Trophoblast cell (in vitro differentiated cells and primary cell): ENCODE measurements at regions not wholly inside any gene's neighbourhood (a gene's known extent, or its start where the extent isn't known, plus 50 kb on each side); places are given as distances from the start of the nearest gene placed in this dataset.

Experiments used
- DNase-seq, 2 donors: peaks; one replicate each; pipeline ENCODE4 v3.0.0-alpha.2; 2016
- H2AFZ ChIP-seq: 2 replicates; pipeline ENCODE4 v1.6.1; 2013; ENCODE audit warnings: low read length, moderate library complexity, mild to moderate bottlenecking; ENCODE audit not compliant: insufficient read depth, poor library complexity
- H2AK5ac ChIP-seq: 2 replicates; pipeline ENCODE4 v1.6.1; 2013; ENCODE audit warnings: mild to moderate bottlenecking, low read length
- H2BK120ac ChIP-seq: 2 replicates; pipeline ENCODE4 v1.6.1; 2013; ENCODE audit warnings: low read length, mild to moderate bottlenecking, moderate library complexity; ENCODE audit not compliant: insufficient read depth, poor library complexity
- H2BK12ac ChIP-seq: 2 replicates; pipeline ENCODE4 v1.6.1; 2013; ENCODE audit warnings: mild to moderate bottlenecking, low read length, moderate library complexity
- H2BK5ac ChIP-seq: 2 replicates; pipeline ENCODE4 v1.6.1; 2013; ENCODE audit warnings: low read length, low read depth, moderate library complexity, mild to moderate bottlenecking; ENCODE audit not compliant: poor library complexity
- H3K14ac ChIP-seq: 2 replicates; pipeline ENCODE4 v1.6.1; 2013; ENCODE audit warnings: mild to moderate bottlenecking, low read length
- H3K18ac ChIP-seq: 2 replicates; pipeline ENCODE4 v1.6.1; 2013; ENCODE audit warnings: mild to moderate bottlenecking, low read length
- H3K23ac ChIP-seq: 2 replicates; pipeline ENCODE4 v1.6.1; 2013; ENCODE audit warnings: low read length
- H3K27ac ChIP-seq: 2 replicates; pipeline ENCODE4 v1.5.1; 2013; ENCODE audit warnings: low read depth, mild to moderate bottlenecking, inconsistent platforms, low read length, moderate library complexity
- H3K27me3 ChIP-seq: 2 replicates; pipeline ENCODE4 v1.6.1; 2013; ENCODE audit warnings: inconsistent platforms, mild to moderate bottlenecking, low read length, moderate library complexity; ENCODE audit not compliant: insufficient read depth
- H3K36me3 ChIP-seq, 2 experiments: 1 replicate in 1 of 2; 2 replicates in 1 of 2; pipeline ENCODE4 v1.6.1; 2013; ENCODE audit warnings: low read length in 2 of 2, mild to moderate bottlenecking in 2 of 2, moderate library complexity in 1 of 2; ENCODE audit not compliant: insufficient read depth in 2 of 2, control insufficient read depth in 1 of 2
- H3K4ac ChIP-seq: 2 replicates; pipeline ENCODE4 v1.6.1; 2013; ENCODE audit warnings: low read depth, mild to moderate bottlenecking, low read length, moderate library complexity
- H3K4me1 ChIP-seq, 2 experiments: 1 replicate in 1 of 2; 2 replicates in 1 of 2; pipeline ENCODE4 v1.6.1; 2013; ENCODE audit warnings: low read length in 2 of 2, mild to moderate bottlenecking in 2 of 2, moderate library complexity in 1 of 2; ENCODE audit not compliant: insufficient read depth in 2 of 2, control insufficient read depth in 1 of 2
- H3K4me2 ChIP-seq: 2 replicates; pipeline ENCODE4 v1.6.1; 2013; ENCODE audit warnings: inconsistent platforms, mild to moderate bottlenecking, low read length, moderate library complexity
- H3K4me3 ChIP-seq: 2 replicates; pipeline ENCODE4 v1.5.1; 2013; ENCODE audit warnings: mild to moderate bottlenecking, low read depth, low read length, inconsistent platforms
- H3K79me1 ChIP-seq: one replicate; pipeline ENCODE4 v1.6.1; 2013; ENCODE audit warnings: low read length
- H3K79me2 ChIP-seq: 2 replicates; pipeline ENCODE4 v1.6.1; 2013; ENCODE audit warnings: low read length, mild to moderate bottlenecking; ENCODE audit not compliant: control insufficient read depth, insufficient read depth, poor library complexity
- H3K9ac ChIP-seq: 2 replicates; pipeline ENCODE4 v1.6.1; 2013; ENCODE audit warnings: mild to moderate bottlenecking, low read length
- H3K9me3 ChIP-seq: 2 replicates; pipeline ENCODE4 v1.6.1; 2013; ENCODE audit warnings: low read depth, mild to moderate bottlenecking, control low read depth, inconsistent platforms, low read length; ENCODE audit not compliant: insufficient read depth
- H4K12ac ChIP-seq: 2 replicates; pipeline ENCODE4 v1.6.1; 2013; ENCODE audit warnings: low read depth, mild to moderate bottlenecking, low read length, moderate library complexity
- H4K8ac ChIP-seq: 2 replicates; pipeline ENCODE4 v1.6.1; 2013; ENCODE audit warnings: low read depth, mild to moderate bottlenecking, low read length, moderate library complexity
- H4K91ac ChIP-seq: one replicate; pipeline ENCODE4 v1.6.1; 2013; ENCODE audit warnings: low read depth, mild to moderate bottlenecking, low read length, moderate library complexity
- WGBS: extraction: QIAGEN DNeasy Blood & Tissue Kit; methylation state at CpG from one replicate; pipeline ENCODE4 v1.1.7; 2013; ENCODE audit warnings: missing lambda C conversion rate; ENCODE audit not compliant: insufficient read length, insufficient coverage; ENCODE audit errors: extremely low coverage; 5-methylcytosine and 5-hydroxymethylcytosine counted together

DNA sequence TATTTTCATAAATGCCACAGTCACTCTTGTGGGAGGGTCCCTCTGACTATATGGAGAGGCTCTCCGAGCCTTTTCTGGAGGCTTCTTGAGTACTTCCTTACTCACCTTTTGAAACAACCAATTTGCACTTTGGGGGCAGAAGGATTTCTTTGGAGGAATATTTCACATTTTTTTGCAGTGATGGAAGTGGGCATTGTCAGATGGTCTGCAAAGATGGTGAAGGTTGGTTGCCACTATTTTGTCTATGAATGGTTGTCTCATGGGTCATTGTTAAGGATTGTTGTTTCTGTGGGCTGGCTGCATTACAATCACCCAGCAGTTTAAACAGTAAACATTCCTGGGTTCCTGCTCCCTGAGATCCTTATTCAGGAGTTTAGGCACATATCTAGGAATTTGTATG lies 388.2 kb downstream of the TMEM135 start:
- H3K9me3 ChIP-seq: no peaks in the 10 kb centered on the region
- no peak overlapping the region for H2BK12ac ChIP-seq
- no peak overlapping the region for H3K14ac ChIP-seq
- WGBS: no CpG with 5 or more reads among the region's 1 CpG
- H2AK5ac ChIP-seq: no peak overlapping the region
- H2BK120ac ChIP-seq: no peak overlapping the region
- no peaks in the 10 kb centered on the region for H3K79me2 ChIP-seq
- H3K23ac ChIP-seq: no peak overlapping the region
- no peaks in the 10 kb centered on the region for H3K27me3 ChIP-seq
- peak overlapping the region; percentile 66 for H3K27ac ChIP-seq
- no peak overlapping the region for H4K8ac ChIP-seq
- H2BK5ac ChIP-seq: no peak overlapping the region
- DNase-seq: peak in 1 of 2 donors; percentile 2
- no peak overlapping the region for H3K4ac ChIP-seq
- no peak overlapping the region for H3K4me3 ChIP-seq
- H3K36me3 ChIP-seq: no peaks in the 10 kb centered on the region
- H3K18ac ChIP-seq: no peak overlapping the region
- no peak overlapping the region for H3K9ac ChIP-seq
- peaks cover 17 to 18% of the 10 kb centered on the region in 2 experiments for H3K4me1 ChIP-seq
- no peak overlapping the region for H3K4me2 ChIP-seq
- H4K12ac ChIP-seq: no peak overlapping the region
- H4K91ac ChIP-seq: no peak overlapping the region
- H2AFZ ChIP-seq: no peak overlapping the region
- H3K79me1 ChIP-seq: peaks cover 6% of the 10 kb centered on the region

DNA sequence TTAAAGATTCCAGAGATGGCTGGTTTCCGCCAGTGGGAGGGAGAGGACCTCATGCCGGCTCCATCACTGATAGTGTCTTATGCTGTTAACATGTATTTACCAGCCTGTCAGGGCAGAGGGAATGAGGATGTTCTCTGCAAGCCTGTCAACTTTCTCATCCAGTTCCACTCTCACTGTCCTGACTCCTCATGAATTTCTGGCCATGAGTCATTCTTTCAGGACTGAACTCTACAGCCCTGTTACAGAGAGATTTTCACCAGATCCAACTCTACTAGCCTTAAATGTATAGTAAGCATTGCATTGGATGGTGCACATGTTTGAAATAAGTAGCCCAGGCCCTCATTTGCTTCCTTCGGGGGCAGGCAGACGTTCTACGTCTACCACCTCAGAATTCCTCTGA lies 387.7 kb downstream of the TMEM135 start:
- no peaks in the 10 kb centered on the region for H3K36me3 ChIP-seq
- H3K9ac ChIP-seq: no peak overlapping the region
- peak overlapping the region; percentile 31 for H2BK120ac ChIP-seq
- H3K14ac ChIP-seq: no peak overlapping the region
- H2AK5ac ChIP-seq: no peak overlapping the region
- H3K23ac ChIP-seq: no peak overlapping the region
- peak in 1 of 2 donors; percentile 33 for DNase-seq
- H3K18ac ChIP-seq: no peak overlapping the region
- H2BK12ac ChIP-seq: peak overlapping the region; percentile 30
- no peak overlapping the region for H4K8ac ChIP-seq
- no peak overlapping the region for H4K12ac ChIP-seq
- H3K9me3 ChIP-seq: no peaks in the 10 kb centered on the region
- no peaks in the 10 kb centered on the region for H3K27me3 ChIP-seq
- H3K4me3 ChIP-seq: no peak overlapping the region
- no peaks in the 10 kb centered on the region for H3K79me2 ChIP-seq
- WGBS: no CpG with 5 or more reads among the region's 5 CpGs
- H3K4me1 ChIP-seq: peaks cover 17 to 18% of the 10 kb centered on the region in 2 experiments
- H4K91ac ChIP-seq: no peak overlapping the region
- H2BK5ac ChIP-seq: peak overlapping the region; percentile 14
- H3K79me1 ChIP-seq: peaks cover 6% of the 10 kb centered on the region
- H3K27ac ChIP-seq: peak overlapping the region; percentile 73
- no peak overlapping the region for H3K4ac ChIP-seq
- H2AFZ ChIP-seq: no peak overlapping the region
- H3K4me2 ChIP-seq: no peak overlapping the region

DNA sequence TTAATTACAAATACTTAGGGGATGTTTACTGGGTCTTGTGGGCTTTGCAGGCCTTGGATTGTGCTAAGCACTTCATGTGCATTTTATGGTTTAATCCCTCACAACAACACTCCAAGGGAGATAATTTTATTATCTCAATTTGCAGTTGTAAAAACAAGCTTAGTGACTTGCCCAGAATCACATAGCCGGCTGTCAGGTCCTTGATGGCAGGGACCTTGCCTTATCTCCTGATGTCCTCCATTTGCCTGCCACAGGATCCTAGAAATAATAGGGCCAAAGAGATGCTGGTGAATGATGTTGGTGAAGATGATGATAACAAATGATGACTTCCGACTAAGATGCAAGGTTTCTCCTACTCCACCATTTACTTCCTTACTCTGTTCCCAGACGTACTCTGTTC lies 385.4 kb downstream of the TMEM135 start:
- Histone ChIP-seq H2BK5ac (no peak overlapping the region), H4K12ac (no peak overlapping the region), H3K9ac (no peak overlapping the region), H3K27ac (peak overlapping the region; percentile 30), H2AK5ac (no peak overlapping the region), H3K4me1 (peaks cover 15 to 17% of the 10 kb centered on the region in 2 experiments), H3K9me3 (no peaks in the 10 kb centered on the region), H3K4ac (no peak overlapping the region), H2AFZ (no peak overlapping the region), H3K14ac (no peak overlapping the region), H3K18ac (no peak overlapping the region), H3K79me1 (peaks cover 6% of the 10 kb centered on the region), H3K36me3 (no peaks in the 10 kb centered on the region), H2BK12ac (peak overlapping the region; percentile 45), H3K4me2 (no peak overlapping the region), H2BK120ac (peak overlapping the region; percentile 28), H4K91ac (peak overlapping the region; percentile 67), H3K4me3 (no peak overlapping the region), H3K79me2 (no peaks in the 10 kb centered on the region), H4K8ac (peak overlapping the region; percentile 13), H3K23ac (no peak overlapping the region), H3K27me3 (no peaks in the 10 kb centered on the region)
- WGBS: no CpG with 5 or more reads among the region's 3 CpGs
- no peak for DNase-seq

GRCh38 chr11:87422566-87422965 lies 384.8 kb downstream of the TMEM135 start:
- DNase-seq: peak; percentile 66 to 86
- Histone ChIP-seq H3K9ac (no peak overlapping the region), H3K4me2 (no peak overlapping the region), H3K4me1 (peaks cover 14 to 15% of the 10 kb centered on the region in 2 experiments), H4K8ac (no peak overlapping the region), H3K79me1 (peaks cover 6% of the 10 kb centered on the region), H2AK5ac (no peak overlapping the region), H3K9me3 (no peaks in the 10 kb centered on the region), H3K4me3 (no peak overlapping the region), H3K14ac (no peak overlapping the region), H3K27ac (peak overlapping the region; percentile 62), H2BK120ac (peak overlapping the region; percentile 61), H4K91ac (peak overlapping the region; percentile 66), H3K27me3 (no peaks in the 10 kb centered on the region), H3K18ac (no peak overlapping the region), H2AFZ (no peak overlapping the region), H3K36me3 (no peaks in the 10 kb centered on the region), H2BK5ac (peak overlapping the region; percentile 50), H4K12ac (no peak overlapping the region), H3K79me2 (no peaks in the 10 kb centered on the region), H2BK12ac (no peak overlapping the region), H3K4ac (no peak overlapping the region), H3K23ac (no peak overlapping the region)
- no CpG with 5 or more reads among the region's 3 CpGs for WGBS
